ENCODE measurements at regions not wholly inside any gene's neighbourhood (a gene's known extent, or its start where the extent isn't known, plus 50 kb on each side); places are given as distances from the start of the nearest gene placed in this dataset.

- Histone ChIP-seq H3K27ac (ENCODE audit: low read depth, low read length) (no peak overlapping the region), H3K27me3 (ENCODE audit: control insufficient read depth, low read length) (no peaks in the 10 kb centered on the region), H3K36me3 (ENCODE audit: control insufficient read depth, low read length) (no peaks in the 10 kb centered on the region), H3K9me3 (ENCODE audit: control insufficient read depth, insufficient read depth, low read length) (no peaks in the 10 kb centered on the region), H3K9me2 (replicated peaks; ENCODE audit: control insufficient read depth, low read length) (no peaks in the 10 kb centered on the region), H3K4me2 (ENCODE audit: low read length) (no peak overlapping the region), H3K4me3 (ENCODE audit: low read length) (no peak overlapping the region), H3K4me1 (ENCODE audit: control insufficient read depth, low read length) (no peaks in the 10 kb centered on the region), H3F3A (ENCODE audit: control insufficient read depth, insufficient read depth) (no peaks in the 10 kb centered on the region), H3K79me2 (ENCODE audit: control insufficient read depth, low read length) (no peaks in the 10 kb centered on the region), H4K20me1 (ENCODE audit: control insufficient read depth, insufficient read depth, low read depth, low read length) (no peaks in the 10 kb centered on the region)
- TF ChIP-seq EZH2phosphoT487 (IDR thresholded peaks at IDR 0.05; ENCODE audit: borderline replicate concordance, low read length), result no peak
- TF ChIP-seq CTCF (IDR thresholded peaks at IDR 0.05; ENCODE audit: low read depth, low read length, poor library complexity, severe bottlenecking), result no peak
These were observed 211.3 kb upstream of the SPAG17 start for GRCh38 chr1:118396279-118396678.

GRCh38 chr1:118395430-118395991 is 210.5 kb upstream of the SPAG17 start:
- no peak overlapping the region for H3K4me2 ChIP-seq (ENCODE audit: low read length)
- no peak overlapping the region for H3K4me3 ChIP-seq (ENCODE audit: low read length)
- no peaks in the 10 kb centered on the region for H3K9me2 ChIP-seq (replicated peaks; ENCODE audit: control insufficient read depth, low read length)
- H3K79me2 ChIP-seq (ENCODE audit: control insufficient read depth, low read length), result no peaks in the 10 kb centered on the region
- TF ChIP-seq EZH2phosphoT487 (IDR thresholded peaks at IDR 0.05; ENCODE audit: borderline replicate concordance, low read length) (no peak), CTCF (IDR thresholded peaks at IDR 0.05; ENCODE audit: low read depth, low read length, poor library complexity, severe bottlenecking) (no peak)
- no peaks in the 10 kb centered on the region for H3K27me3 ChIP-seq (ENCODE audit: control insufficient read depth, low read length)
- no peaks in the 10 kb centered on the region for H3F3A ChIP-seq (ENCODE audit: control insufficient read depth, insufficient read depth)
- no peaks in the 10 kb centered on the region for H3K9me3 ChIP-seq (ENCODE audit: control insufficient read depth, insufficient read depth, low read length)
- no peaks in the 10 kb centered on the region for H4K20me1 ChIP-seq (ENCODE audit: control insufficient read depth, insufficient read depth, low read depth, low read length)
- H3K36me3 ChIP-seq (ENCODE audit: control insufficient read depth, low read length), result no peaks in the 10 kb centered on the region
- H3K4me1 ChIP-seq (ENCODE audit: control insufficient read depth, low read length), result no peaks in the 10 kb centered on the region
- no peak overlapping the region for H3K27ac ChIP-seq (ENCODE audit: low read depth, low read length)

GRCh38 chr1:118390955-118391354 is 205.9 kb upstream of the SPAG17 start:
- no peaks in the 10 kb centered on the region for H3K4me1 ChIP-seq (ENCODE audit: control insufficient read depth, low read length)
- no peak overlapping the region for H3K27ac ChIP-seq (ENCODE audit: low read depth, low read length)
- H3K4me2 ChIP-seq (ENCODE audit: low read length), result no peak overlapping the region
- no peaks in the 10 kb centered on the region for H4K20me1 ChIP-seq (ENCODE audit: control insufficient read depth, insufficient read depth, low read depth, low read length)
- no peak overlapping the region for H3K4me3 ChIP-seq (ENCODE audit: low read length)
- H3F3A ChIP-seq (ENCODE audit: control insufficient read depth, insufficient read depth), result no peaks in the 10 kb centered on the region
- no peaks in the 10 kb centered on the region for H3K36me3 ChIP-seq (ENCODE audit: control insufficient read depth, low read length)
- no peaks in the 10 kb centered on the region for H3K27me3 ChIP-seq (ENCODE audit: control insufficient read depth, low read length)
- H3K9me3 ChIP-seq (ENCODE audit: control insufficient read depth, insufficient read depth, low read length), result no peaks in the 10 kb centered on the region
- TF ChIP-seq EZH2phosphoT487 (IDR thresholded peaks at IDR 0.05; ENCODE audit: borderline replicate concordance, low read length), result no peak
- TF ChIP-seq CTCF (IDR thresholded peaks at IDR 0.05; ENCODE audit: low read depth, low read length, poor library complexity, severe bottlenecking), result no peak
- H3K9me2 ChIP-seq (replicated peaks; ENCODE audit: control insufficient read depth, low read length), result no peaks in the 10 kb centered on the region
- H3K79me2 ChIP-seq (ENCODE audit: control insufficient read depth, low read length), result no peaks in the 10 kb centered on the region
